ENCODE measurements at regions not wholly inside any gene's neighbourhood (a gene's known extent, or its start where the extent isn't known, plus 50 kb on each side); places are given as distances from the start of the nearest gene placed in this dataset.
A peak's percentile ranks its signal among the peaks of the same experiment; 100 is the strongest.
"Not testable (repeated sequence)": the region's sequence is repeated elsewhere in the genome, so short reads cannot be mapped to it uniquely, and the experiment has no call there.

DNA sequence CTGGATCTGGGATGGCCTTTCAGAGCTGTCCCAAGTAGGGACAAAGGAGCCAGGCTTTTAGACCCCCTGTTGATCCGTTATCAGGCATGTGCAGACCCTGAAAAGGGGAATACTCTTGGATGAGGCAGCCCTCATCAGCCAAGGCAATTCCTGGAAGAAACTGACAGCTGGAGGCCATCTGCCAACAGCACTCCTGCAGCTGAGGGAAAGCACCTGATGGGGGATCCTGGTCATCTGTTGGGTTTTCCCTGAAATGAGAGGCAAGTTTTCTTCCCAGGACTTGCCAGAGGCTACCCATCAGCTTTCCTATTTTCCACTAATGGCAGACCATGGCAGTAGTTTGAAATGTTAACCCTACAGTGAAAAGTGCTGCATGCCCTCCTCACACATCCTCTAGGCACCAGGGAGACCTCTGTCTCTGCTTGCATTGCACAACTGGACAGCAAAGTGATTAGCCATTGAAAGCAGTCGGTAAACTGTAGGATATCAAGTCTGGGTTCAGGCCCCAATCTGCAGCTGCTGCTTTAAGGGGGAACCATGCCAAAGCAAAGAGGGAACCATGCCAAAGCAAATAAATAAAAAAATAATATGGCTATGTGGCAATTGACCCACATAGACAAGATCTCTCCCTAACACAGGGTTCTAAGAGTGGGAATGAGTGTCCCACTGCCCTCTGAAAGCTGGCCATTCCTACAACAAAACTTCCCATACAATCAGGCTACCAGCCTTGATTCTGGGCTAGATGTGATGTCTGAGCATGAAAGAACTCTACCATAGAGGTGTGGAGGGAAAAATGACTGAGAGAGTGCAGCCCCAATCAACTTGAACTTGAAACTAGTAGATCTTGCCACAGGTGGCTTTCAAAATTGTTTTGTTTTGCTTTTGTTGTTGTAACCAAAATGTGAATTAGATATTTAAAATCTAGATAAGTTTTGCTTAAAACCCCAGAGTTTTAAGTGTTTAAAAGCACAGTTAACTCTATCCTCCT, 232.0 kb upstream of the STT3B start:
- DNase-seq = peak; percentile 26 to 73

DNA sequence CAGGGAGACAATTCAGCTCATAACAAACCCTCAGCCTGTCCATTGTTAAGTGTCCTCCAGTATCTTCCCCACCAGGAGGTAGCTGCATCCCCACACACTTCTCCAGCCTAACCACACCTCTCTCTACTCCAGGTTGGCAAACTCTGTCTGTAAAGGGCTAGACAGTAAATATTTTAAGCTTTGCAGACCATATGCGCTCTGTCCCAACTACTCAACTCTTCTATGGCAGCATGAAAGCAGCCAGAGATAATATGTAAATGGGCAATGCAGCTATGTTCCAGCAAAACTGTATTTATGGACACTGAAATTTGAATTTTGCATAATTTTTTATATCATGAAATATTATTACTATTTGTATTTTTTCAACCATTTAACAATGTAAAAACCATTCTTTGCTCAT, 230.4 kb upstream of the STT3B start:
- DNase-seq = no peak

DNA sequence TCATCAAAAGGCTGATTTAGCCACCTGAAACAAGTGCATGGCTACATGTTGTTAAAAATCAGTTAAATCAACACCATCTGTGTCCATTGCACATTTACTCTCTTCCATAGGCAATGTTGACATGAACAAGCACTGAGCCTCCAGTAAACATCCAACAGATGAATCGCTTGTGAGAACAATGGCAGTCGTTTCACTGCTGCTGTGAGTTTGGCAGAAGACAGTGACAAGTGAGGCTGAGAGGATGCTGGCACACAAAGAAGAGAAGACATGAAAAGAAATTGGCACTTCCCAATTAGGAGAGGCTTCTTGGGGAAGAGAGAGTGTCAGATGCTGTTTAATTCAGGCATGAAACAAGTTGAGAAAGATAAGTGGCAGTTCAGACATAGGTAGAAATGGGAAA, 227.4 kb upstream of the STT3B start:
- no peak for DNase-seq

DNA sequence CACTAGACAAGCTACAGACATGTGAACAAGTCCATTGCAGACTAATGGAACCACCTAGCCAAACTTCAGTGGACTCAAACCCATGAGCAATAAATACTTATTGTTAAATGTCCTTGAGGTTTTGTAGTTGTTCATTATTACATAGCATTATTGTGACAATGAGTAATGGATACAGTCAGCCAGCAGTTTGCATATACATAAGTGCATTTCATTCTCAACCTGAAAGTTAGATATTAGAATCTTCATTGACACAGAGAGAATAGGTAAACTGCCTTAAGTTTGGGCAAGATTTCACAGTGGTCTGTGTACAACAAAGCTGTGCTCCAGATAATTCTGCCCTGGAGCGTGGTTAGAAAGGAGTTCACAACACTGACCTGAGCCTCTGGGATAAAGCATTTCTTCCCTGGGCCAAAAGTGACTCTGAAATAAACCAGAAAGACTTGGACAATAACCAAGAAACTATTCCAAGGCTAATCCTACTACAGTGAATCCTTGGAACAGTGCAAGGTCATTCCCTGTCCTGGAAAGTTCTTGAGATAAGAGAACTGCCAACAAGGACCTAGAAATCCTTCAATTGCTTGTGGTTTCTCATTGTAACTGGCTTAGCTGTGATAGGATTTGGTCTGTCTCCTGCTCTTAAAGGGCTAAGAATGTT, 225.5 kb upstream of the STT3B start:
- no peak for DNase-seq

DNA sequence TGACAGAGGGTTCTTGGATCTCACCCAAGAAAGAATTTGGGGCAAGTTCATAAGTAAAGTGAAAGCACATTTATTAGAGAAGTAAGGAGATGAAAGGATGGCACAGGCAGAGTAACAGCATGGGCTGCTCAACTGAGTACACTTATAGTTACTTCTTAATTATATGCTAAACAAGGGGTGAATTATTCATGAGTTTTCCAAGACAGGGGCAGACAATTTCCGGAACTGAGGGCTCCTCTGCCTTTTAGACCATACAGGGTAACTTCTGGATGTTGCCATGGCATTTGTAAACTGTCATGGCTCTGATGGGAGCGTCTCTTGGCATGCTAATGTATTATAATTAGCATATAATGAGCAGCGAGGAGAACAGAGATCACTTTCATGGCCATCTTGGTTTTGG, 221.2 kb upstream of the STT3B start:
- no peak for DNase-seq

DNA sequence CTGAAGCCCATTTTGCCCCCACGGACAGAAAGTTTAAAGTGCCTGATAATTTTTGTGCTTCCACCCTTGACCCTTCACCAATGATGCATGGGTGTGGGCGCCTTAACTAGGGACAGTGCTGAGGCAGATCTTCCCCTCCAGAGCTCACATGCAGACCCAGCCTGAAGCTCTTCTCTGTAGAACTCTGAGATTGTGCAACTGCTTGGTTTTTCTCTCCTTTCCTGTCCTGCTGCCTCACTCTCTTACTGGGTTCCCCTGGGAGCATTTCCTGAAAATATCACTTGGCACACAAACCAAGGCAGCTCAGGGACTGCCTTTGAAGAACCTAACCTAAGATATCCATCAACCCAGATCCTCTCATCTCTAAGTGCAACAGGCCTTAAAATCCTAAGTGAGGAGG, 220.3 kb upstream of the STT3B start:
- DNase-seq = no peak

DNA sequence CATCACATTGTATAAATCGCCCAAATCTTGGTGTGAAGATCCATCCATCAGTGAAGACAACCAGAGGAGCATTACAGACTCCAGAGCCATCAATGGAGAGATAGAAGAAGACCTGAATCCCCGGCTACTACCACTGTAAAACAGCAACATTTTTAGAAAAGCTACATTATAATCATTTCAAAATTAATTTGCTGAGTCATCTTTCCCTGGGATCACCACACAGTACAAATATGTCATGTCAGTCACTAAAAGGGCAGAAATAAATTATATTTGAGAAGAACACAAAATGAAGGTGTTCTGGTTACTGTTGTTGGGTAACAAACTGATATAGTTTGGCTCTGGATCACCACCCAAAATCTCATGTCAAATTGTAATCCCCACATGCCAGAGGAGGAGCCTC, 218.5 kb upstream of the STT3B start:
- DNase-seq = no peak

DNA sequence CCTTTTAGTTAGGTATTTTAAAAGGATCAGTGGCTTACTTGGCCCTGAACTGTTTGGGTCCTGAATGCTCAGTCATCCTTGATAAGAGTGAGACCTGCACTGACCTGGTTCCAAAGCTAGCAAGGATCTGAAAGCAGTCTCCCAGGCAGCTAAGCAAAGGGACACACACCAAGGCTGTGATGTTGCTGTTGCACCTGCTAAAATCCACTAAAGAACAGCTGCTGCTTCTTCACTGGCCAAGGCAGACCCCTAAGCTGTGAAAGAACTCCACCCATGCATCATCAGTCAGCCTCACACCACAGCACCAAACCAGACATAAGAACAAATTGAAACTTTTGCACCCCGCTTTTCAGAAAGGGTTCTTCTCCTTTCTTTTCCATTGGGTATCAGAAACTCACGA, 213.4 kb upstream of the STT3B start:
- no peak for DNase-seq

DNA sequence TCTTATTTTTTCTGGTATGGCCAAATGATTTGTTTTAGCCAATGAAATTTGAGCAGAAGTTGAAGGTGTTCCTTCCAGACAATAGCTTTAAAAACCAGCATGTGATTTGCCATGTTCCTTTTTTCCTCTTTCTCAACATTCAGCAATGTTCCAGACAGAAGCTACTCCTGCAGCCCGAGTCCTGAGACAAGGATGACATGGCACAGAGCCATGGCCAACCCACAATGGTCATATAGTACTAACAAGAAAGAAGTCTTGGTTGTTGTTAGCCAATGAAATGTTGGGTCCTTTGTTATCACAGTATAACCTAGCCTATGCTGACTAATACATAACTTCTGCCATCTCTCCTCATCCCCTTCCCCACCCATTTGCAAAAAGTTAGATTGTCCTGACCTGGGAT, 211.1 kb upstream of the STT3B start:
- no peak for DNase-seq

DNA sequence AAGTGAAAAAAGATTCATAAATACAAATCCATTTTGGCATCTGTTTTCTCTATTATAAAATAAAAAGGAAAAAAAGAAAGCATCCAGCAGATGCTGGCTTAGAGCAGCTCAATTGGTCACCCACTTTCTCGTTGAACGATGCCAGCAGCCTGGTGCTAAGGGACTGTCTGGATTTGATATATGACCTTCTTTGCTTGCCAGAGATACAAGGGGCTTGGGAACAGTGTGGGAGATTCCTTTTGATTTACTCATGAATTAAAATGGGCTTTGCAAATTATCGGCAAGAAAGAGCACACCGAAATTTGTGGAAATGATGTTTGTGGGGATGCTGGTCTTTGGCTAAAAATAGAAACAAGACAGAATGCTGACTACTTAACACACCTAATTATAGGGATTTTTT, 210.3 kb upstream of the STT3B start:
- DNase-seq = no peak

DNA sequence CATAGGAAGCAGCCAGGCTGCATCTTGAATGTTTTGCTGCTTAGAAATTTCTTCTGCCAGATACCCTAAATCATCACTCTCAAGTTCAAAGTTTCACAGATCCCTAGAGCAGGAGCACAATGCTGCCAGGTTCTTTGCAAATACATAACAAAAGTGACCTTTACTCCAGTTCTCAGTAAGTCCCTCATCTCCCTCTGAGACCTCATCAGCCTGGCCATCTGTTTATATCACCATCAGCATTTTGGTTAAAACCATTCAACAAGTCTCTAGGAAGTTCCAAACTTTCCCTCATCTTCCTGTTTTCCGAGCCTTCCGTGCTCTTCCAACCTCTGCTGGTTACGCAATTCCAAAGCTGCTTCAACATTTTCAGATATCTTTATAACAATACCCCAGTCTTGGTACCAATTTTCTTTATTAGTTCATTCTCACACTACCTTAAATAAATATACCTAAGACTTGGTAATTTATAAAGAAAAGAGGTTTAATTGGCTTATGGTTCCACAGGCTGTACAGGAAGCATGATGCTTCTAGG, 204.8 kb upstream of the STT3B start:
- not testable (repeated sequence) for DNase-seq

DNA sequence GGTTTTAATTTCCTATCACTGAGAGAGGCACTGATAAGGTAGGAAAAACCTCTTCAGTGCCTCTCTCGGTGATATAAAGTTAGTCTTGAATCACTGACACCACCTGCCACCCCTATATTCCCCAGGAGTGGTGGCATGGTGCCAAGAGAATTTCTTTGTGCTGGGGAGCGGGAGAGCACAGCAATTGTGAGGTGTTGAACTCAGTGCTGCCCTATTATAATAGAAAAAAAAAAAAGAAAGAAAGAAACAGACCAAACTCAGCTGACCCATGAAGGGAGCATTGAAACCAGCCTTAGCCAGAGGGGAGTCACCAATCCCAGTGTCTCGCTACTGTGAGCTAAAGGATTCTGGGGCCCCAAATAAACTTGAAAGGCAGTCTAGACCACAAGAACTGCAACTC, 201.4 kb upstream of the STT3B start:
- DNase-seq = peak in 1 of 2 experiments; percentile 23

DNA sequence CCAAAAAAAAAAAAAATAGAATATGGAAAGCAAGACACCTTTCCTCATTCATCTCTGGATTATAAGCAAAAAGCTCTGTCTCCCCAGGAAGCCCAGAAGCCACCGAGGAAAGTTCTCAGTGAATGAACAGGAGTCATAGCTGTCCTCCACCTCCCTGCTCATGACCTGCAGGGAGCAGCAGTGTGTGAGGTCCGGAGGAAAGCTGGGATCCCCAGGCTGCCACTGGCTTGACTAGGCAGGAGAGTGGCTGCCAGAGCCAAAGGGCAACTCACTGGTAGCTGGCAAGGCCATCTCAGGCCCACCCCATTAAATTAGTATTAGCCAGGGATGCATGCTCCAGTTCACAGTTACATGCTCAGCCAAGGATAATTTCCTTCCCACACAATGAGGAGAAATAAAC, 191.6 kb upstream of the STT3B start:
- no peak for DNase-seq

DNA sequence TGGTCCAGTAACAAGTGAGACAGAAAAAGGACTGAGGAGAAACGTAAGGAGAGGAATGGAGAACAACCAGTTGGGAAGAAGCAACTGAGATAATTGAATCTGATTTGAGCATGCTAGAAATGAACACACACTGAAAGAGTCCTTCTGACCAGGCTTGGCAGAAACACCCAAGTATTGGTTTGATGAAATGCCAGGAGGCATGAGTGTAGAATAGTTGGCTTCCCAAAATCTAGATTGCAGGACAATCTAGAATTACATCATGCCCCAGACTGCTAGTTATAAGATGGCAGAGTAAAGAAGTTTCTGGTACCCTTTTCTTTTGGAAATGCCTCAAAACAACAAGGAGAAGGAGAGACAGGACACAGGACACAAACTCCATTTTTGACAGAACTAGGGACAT, 189.7 kb upstream of the STT3B start:
- no peak for DNase-seq

DNA sequence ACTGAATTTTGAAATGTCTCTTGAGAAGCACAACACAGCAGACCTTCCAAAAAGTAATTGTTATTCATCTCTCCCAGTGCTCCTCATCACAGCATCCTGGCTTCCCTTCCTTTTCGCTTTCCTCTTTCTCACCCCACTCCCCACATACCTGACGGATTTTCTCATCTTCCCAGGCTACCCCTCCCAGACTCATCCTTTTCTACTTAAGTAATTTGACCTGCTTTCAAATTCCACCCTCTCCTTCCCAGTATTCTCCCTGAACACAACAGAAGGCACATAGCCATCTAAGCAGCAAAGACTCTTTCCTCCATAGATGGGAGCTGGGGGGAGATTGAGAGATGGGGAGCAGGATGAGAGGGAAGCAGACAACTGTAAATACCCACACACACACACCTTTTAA, 187.1 kb upstream of the STT3B start:
- no peak for DNase-seq

DNA sequence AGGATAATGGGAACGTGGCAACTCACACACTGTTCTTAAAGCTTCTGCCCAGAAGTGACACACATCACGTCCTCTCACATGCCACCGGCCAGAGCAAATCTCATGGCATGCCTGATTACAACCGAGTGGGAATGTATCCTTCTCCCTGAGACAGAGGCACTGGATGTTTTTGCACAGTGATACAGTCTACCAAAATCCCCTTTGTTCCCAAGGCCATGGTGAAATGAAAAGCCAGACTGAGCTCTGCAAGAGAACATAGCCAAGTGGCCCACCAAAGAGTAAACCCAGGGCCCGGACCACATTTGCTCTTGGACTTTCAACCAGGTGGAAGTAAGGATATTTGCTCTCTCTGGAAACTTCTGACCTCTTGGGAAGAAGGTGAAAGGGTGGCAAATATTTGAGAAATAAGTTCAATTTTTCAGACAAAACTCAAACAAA, 186.2 kb upstream of the STT3B start:
- no peak for DNase-seq

DNA sequence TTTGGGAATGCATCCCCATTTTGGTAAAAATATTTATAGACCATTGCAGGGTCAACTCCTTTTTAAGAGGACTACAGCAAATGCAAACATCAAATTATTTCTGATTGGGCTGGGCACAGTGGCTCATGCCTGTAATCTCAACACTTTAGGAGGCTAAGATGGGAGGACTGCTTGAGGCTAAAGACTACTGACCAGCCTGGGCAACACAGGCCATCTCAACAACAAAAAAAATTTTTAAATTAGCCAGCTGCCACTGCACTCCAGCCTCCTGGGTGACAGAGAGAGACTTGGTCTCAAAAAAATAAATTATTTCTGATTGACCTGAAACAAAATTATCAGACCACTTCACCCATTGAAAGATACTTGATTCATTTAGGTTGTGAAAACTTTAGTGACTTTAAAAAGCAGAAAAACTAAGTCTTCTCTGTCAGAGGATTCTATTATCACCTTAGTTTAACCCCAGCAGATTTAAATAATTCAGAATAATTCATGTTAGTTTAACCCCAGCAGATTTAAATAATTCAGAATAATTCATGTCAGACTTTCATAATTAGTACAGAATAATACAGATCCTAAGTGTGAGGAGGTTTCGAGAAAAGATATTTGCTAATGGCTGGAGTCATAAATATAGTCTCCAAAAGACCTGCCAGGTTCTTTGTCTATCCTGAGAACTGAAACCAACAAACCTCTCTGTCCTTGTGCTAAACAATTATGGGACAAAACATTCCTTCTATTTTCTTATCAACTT, 183.6 kb upstream of the STT3B start:
- no peak for DNase-seq

DNA sequence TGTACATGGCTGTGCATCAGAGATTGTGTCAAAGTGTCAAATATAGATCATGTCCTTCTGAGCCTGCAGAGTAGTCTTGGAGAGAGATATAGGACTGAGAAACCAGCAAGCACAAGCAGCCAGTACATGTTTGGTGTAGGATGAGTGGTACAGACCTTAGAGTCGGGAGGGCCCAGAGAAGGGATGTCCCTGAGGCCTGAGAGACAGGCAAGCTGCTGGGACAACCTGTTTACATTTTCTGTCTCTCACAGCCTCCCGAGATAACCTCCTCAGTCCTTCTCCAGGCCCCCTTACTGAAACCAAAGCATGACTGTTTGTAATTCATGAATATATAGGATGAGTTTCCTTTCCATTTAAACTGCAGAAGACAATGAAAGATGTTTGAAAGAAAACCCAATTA, 182.4 kb upstream of the STT3B start:
- no peak for DNase-seq

DNA sequence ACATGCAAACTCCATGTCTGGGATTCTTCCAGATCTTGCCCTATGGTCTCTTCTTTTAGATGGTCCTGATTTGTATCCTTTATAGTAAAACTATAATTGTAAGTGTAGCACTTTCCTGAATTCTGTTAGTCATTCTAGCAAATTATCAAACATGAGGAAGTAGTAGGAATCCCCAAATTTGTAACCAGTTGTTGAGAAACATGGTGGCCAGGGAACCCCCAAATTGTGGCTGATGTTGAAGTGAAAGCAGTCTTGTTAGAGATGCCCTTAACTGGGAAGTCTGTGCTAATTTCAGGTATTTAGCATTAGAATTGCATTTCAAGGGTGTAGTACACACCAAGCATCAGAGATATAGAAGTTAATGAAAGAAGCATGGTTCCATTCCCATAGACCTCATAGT, 180.4 kb upstream of the STT3B start:
- DNase-seq = no peak

DNA sequence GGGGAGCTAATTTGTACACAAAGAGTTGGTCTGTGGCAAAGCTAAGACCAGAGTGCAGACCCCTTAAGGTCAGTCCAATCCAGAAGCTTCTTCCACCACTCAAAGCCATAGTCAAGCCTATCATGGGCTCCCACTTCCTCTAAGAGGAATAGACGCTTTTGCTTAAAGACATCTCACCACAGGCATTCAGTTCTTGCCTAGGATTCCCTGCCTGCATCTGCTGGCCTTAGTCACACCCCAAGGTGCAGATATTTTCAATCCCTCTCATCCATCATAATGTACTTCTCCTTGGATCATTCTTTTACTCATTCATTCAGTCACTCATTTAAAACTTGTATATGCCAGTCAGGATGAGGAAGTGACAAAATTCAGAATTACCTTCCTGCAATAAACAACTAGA, 179.6 kb upstream of the STT3B start:
- no peak for DNase-seq

DNA sequence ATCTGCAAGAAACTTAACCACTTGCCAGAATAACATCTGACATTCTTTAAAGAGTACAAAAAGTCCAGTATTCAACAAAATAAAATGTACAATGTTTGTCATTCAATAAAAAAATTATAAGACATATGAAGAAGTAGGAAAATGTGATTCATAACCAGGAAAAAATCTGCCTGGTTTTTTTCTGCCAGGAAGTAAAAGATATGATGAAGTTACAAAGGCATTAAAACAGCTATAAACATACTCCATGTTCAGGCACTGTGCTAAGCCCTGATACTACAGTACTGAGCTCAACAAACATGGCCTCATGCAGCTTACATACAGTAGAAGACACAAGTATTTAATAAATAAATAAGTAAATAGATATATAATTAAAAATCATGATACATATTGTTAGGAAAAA, 178.4 kb upstream of the STT3B start:
- no peak for DNase-seq

DNA sequence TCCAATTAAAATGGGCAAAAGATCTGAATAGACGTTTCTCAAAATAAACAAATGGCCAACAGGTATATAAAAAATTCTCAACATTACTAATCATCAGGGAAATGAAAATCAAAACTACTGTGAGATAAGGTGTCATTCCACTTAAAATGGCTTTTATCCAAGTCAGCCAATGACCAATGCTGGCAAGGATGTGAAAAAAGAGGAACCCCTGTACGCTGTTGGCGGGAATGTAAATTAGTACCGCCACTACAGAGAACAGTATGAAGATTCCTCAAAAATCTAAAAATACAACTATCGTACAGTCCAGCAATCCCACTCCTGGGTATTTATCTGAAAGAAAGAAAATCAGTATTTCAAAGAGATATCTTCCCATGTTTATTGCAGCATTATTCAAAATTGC, 176.9 kb upstream of the STT3B start:
- DNase-seq = no peak

DNA sequence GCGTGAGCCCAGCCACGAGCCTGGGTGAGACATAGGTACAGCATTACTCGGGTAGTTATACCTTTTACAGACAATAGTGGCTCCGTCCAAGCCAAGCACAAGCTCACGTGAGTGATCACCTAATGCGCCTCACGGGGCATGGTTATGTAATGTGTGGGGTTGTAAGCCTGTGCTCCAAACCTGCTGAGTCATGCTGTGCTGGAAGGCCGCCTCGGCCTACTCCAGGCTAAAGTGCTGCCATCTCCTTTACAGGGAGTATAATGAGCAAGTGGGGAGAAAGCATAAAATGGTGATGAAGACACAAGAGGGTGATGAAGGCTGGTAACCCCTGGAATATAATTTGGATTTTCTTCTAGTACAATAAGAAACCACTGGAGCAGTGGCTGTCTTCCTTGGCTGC, 175.8 kb upstream of the STT3B start:
- no peak for DNase-seq
